K562 (cell line): ENCODE measurements at regions not wholly inside any gene's neighbourhood (a gene's known extent, or its start where the extent isn't known, plus 50 kb on each side); places are given as distances from the start of the nearest gene placed in this dataset.

ENCODE experiments used
- ATAC-seq: fragments of 200-7000 bp; cut with Tn5 transposase; 3 replicates; pipeline ENCODE4 v1.9.1; 2020; ENCODE audit warnings: moderate library complexity
- BruUV-seq: library from RNA; stranded (reverse); fragments of 400-500 nt; replicated peaks from 2 replicates; lab custom pipeline; 2021; lab: Mats Ljungman, UMichigan
- CTCF ChIA-PET: fragments of 300-600 bp; formaldehyde crosslinking; extraction: SDS; loops from one replicate; lab custom pipeline; 2021; ENCODE audit warnings: low intra/inter-chr PET ratio; lab: Yijun Ruan, JAX
- POLR2A ChIA-PET: fragments of 300-600, 350-650 bp; sonication (Branson Sonifier 250); formaldehyde crosslinking; extraction: SDS; loops from one replicate; lab custom pipeline; 2021; ENCODE audit warnings: antibody characterized with exemption, inconsistent platforms; lab: Yijun Ruan, JAX
- DNase-seq, 4 experiments: peaks; one replicate each; pipeline versions ENCODE4 v3.0.0 to v3.0.0-alpha.2; 2011 to 2018; ENCODE audit warnings: low spot score in 3 of 4, mixed read lengths in 3 of 4; ENCODE audit errors: extremely low read depth in 1 of 4
- FAIRE-seq: peaks from 2 replicates; lab custom pipeline; 2011; peaks lifted over from hg19 to GRCh38; lab: Jason Lieb, UNC
- H2AFZ ChIP-seq: 2 replicates; pipeline ENCODE4 v1.6.0; 2011; ENCODE audit warnings: low read depth, low read length, control low read depth, inconsistent platforms
- H3K27ac ChIP-seq: fragments of 200-600 bp; 3 replicates; pipeline ENCODE4 v1.8.0; 2011; ENCODE audit warnings: low read depth, mild to moderate bottlenecking, control low read depth, inconsistent platforms, low read length, moderate library complexity, mixed read lengths; ENCODE audit errors: extremely low read depth
- H3K27me3 ChIP-seq, 2 experiments: fragments of 300-600 bp in 1 of 2; 2 replicates in 1 of 2; 3 replicates in 1 of 2; pipeline versions ENCODE4 v1.6.0 to v1.8.0; 2011; ENCODE audit warnings: inconsistent platforms in 2 of 2, low read length in 2 of 2, mild to moderate bottlenecking in 1 of 2, mixed read lengths in 1 of 2, moderate library complexity in 1 of 2; ENCODE audit not compliant: control insufficient read depth in 2 of 2, insufficient read depth in 2 of 2
- H3K36me3 ChIP-seq: fragments of 300-600 bp; 3 replicates; pipeline ENCODE4 v1.8.0; 2011; ENCODE audit warnings: mild to moderate bottlenecking, low read length, inconsistent platforms; ENCODE audit not compliant: control insufficient read depth, insufficient read depth
- H3K4me1 ChIP-seq, 2 experiments: fragments of 200-600 bp in 1 of 2; replicated peaks in 1 of 2; 2 replicates in 1 of 2; 3 replicates in 1 of 2; pipeline versions ENCODE4 v1.5.1 to v1.8.0; 2011; ENCODE audit warnings: inconsistent platforms in 2 of 2, low read length in 2 of 2, mild to moderate bottlenecking in 1 of 2, mixed read lengths in 1 of 2, moderate library complexity in 1 of 2; ENCODE audit not compliant: control insufficient read depth in 2 of 2, insufficient read depth in 2 of 2
- H3K4me2 ChIP-seq: 2 replicates; pipeline ENCODE4 v1.6.1; 2011; ENCODE audit warnings: low read length, control low read depth, inconsistent platforms, mixed read lengths; ENCODE audit not compliant: insufficient read depth
- H3K4me3 ChIP-seq: fragments of 200-600 bp; sonication (generic), shearing (Covaris generic); 2 replicates; pipeline ENCODE4 v1.5.1; 2016; ENCODE audit warnings: control low read depth, inconsistent platforms
- H3K79me2 ChIP-seq: fragments of 200-600 bp; 3 replicates; pipeline ENCODE4 v1.8.0; 2011; ENCODE audit warnings: low read length, inconsistent platforms; ENCODE audit not compliant: control insufficient read depth, insufficient read depth
- H3K9ac ChIP-seq, 2 experiments: 2 replicates each; pipeline versions ENCODE4 v1.6.0 to v1.6.1; 2011; ENCODE audit warnings: low read depth in 2 of 2, low read length in 2 of 2, control low read depth in 1 of 2, inconsistent platforms in 1 of 2, mild to moderate bottlenecking in 1 of 2, mixed read lengths in 1 of 2; ENCODE audit not compliant: insufficient read depth in 1 of 2
- H3K9me1 ChIP-seq: one replicate; pipeline ENCODE4 v1.6.0; 2011; ENCODE audit warnings: inconsistent platforms, mild to moderate bottlenecking, low read length, moderate library complexity; ENCODE audit not compliant: control insufficient read depth, insufficient read depth
- H3K9me3 ChIP-seq: replicated peaks from 2 replicates; pipeline ENCODE4 v1.5.1; 2011; ENCODE audit warnings: low read depth, low read length, inconsistent platforms; ENCODE audit not compliant: control insufficient read depth, insufficient read depth
- H4K20me1 ChIP-seq: replicated peaks from 2 replicates; pipeline ENCODE4 v1.6.1; 2011; ENCODE audit warnings: low read length, inconsistent platforms, mixed read lengths; ENCODE audit not compliant: control insufficient read depth, insufficient read depth
- CSDE1 ChIP-seq, 2 experiments: fragments of 450-650 bp; IDR thresholded peaks; 2 replicates each; pipeline ENCODE4 v1.6.1; 2016; ENCODE audit warnings: mild to moderate bottlenecking in 1 of 2
- DPF2 ChIP-seq: fragments of 450-650 bp; IDR thresholded peaks from 2 replicates; pipeline ENCODE4 v1.6.1; 2016
- MCM3 ChIP-seq: fragments of 450-650 bp; IDR thresholded peaks from 2 replicates; pipeline ENCODE4 v1.6.1; 2016
- MED1 ChIP-seq: sonication (generic); formaldehyde crosslinking; IDR thresholded peaks from 2 replicates; pipeline ENCODE4 v1.8.1; 2023; ENCODE audit warnings: missing genetic modification reagents, borderline replicate concordance
- NCOA2 ChIP-seq, 2 experiments: fragments of 450-650 bp; IDR thresholded peaks; 2 replicates each; pipeline ENCODE4 v1.6.1; 2018; ENCODE audit warnings: mild to moderate bottlenecking in 2 of 2, moderate library complexity in 1 of 2; ENCODE audit not compliant: partially characterized antibody in 2 of 2
- PYGO2 ChIP-seq: fragments of 450-650 bp; IDR thresholded peaks from 2 replicates; pipeline ENCODE4 v1.6.1; 2016; ENCODE audit warnings: mild to moderate bottlenecking, missing genetic modification characterization, moderate library complexity, missing compliant biosample characterization
- RBM34 ChIP-seq: fragments of 200-400 bp; formaldehyde crosslinking; IDR thresholded peaks from 2 replicates; pipeline ENCODE4 v1.6.1; 2018; ENCODE audit warnings: low read length, borderline replicate concordance; ENCODE audit not compliant: insufficient read depth
- RHOXF2B ChIP-seq: fragments of 250-450 bp; sonication (Bioruptor Pico); conservative IDR thresholded peaks from 2 replicates; pipeline ENCODE4 v1.5.1; 2021
- TEAD1 ChIP-seq, 2 experiments: fragments of 450-650 bp in 1 of 2; sonication (generic) in 1 of 2; formaldehyde crosslinking; IDR thresholded peaks; 2 replicates each; pipeline versions ENCODE4 v1.4.0 to v1.8.0; 2020 to 2022; ENCODE audit warnings: mild to moderate bottlenecking in 2 of 2, missing genetic modification reagents in 1 of 2
- ZBTB1 ChIP-seq: sonication (generic); formaldehyde crosslinking; IDR thresholded peaks from 2 replicates; pipeline ENCODE4 v1.8.1; 2023; ENCODE audit warnings: missing genetic modification reagents, low read depth, mild to moderate bottlenecking, borderline replicate concordance
- ZNF76 ChIP-seq: fragments of 250-450 bp; sonication (Bioruptor Pico); IDR thresholded peaks from 2 replicates; pipeline ENCODE4 v1.4.0; 2020; ENCODE audit warnings: mild to moderate bottlenecking, moderate library complexity, borderline replicate concordance
- ZNF79 ChIP-seq: fragments of 250-450 bp; sonication (Bioruptor Pico); IDR thresholded peaks from 2 replicates; pipeline ENCODE4 v1.4.0; 2020; ENCODE audit warnings: low read depth, mild to moderate bottlenecking, moderate library complexity
- in situ Hi-C: fragments of 300-500 bp; cut with MboI; formaldehyde crosslinking; loops from 4 replicates; pipeline ENCODE4 v1.15.0; 2018; ENCODE audit warnings: inconsistent platforms, mixed read lengths
- intact Hi-C: fragments of 100-400 bp; cut with micrococcal nuclease; formaldehyde crosslinking; loops from 2 replicates; pipeline ENCODE4 v1.14.2; 2022
- TF ChIP-seq, protein P1 (sequence below): fragments of 450-650 bp; IDR thresholded peaks from one replicate; pipeline ENCODE4 v1.6.1; 2018; ENCODE audit warnings: mild to moderate bottlenecking, moderate library complexity; ENCODE audit not compliant: partially characterized antibody
- TF ChIP-seq, protein P2 (sequence below): fragments of 250-450 bp; sonication (Bioruptor Pico); IDR thresholded peaks from 2 replicates; pipeline ENCODE4 v1.8.0; 2021; ENCODE audit warnings: moderate library complexity, mild to moderate bottlenecking, inconsistent platforms
- TF ChIP-seq, protein P3 (sequence below): fragments of 450-650 bp; conservative IDR thresholded peaks from 2 replicates; pipeline ENCODE4 v1.6.1; 2016; ENCODE audit warnings: missing genetic modification characterization, low read depth, mild to moderate bottlenecking, control low read depth, missing compliant biosample characterization

GRCh38 chr2:19576411-19576810 lies 218.0 kb upstream of the OSR1 start (continued):
- TF ChIP-seq, protein P1, sequence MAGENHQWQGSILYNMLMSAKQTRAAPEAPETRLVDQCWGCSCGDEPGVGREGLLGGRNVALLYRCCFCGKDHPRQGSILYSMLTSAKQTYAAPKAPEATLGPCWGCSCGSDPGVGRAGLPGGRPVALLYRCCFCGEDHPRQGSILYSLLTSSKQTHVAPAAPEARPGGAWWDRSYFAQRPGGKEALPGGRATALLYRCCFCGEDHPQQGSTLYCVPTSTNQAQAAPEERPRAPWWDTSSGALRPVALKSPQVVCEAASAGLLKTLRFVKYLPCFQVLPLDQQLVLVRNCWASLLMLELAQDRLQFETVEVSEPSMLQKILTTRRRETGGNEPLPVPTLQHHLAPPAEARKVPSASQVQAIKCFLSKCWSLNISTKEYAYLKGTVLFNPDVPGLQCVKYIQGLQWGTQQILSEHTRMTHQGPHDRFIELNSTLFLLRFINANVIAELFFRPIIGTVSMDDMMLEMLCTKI, result no peak
- TF ChIP-seq CSDE1 (IDR thresholded peaks at IDR 0.05), result no peak

DNA sequence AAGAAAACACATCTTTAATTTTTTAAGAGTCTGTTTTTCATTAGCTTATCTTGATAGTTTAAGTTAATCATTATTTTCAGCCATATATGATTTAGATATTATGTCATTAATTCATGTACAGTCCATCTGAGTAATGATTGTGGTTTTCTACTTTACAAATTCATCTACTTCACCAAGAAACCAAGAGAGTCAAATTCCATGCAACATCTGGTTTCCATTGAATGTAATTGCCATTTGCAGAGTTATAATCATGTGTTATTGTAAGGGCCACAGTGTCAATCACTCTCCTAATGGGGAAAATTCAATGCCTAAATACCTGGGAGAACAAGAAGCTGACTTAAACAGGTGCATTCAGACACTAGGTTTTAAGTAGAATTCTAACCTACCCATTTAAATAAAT lies 217.2 kb upstream of the OSR1 start:
- POLR2A ChIA-PET, result no interaction called here
- Histone ChIP-seq H3K36me3 (no peaks in the 10 kb centered on the region), H3K4me2 (no peak overlapping the region), H3K27me3 (no peaks in the 10 kb centered on the region), H3K9me1 (no peaks in the 10 kb centered on the region), H4K20me1 (no peaks in the 10 kb centered on the region), H3K79me2 (no peaks in the 10 kb centered on the region), H3K27ac (no peak overlapping the region), H3K9ac (no peak overlapping the region), H3K4me1 (no peaks in the 10 kb centered on the region), H3K4me3 (no peak overlapping the region), H3K9me3 (no peaks in the 10 kb centered on the region), H2AFZ (no peak overlapping the region)
- CTCF ChIA-PET, result no interaction called here
- BruUV-seq, result no TSS peak
- in situ Hi-C loops, result no loop called here
- no peak for DNase-seq
- intact Hi-C loops, result no loop called here
- no peak for TF ChIP-seq TEAD1 (CRISPR knock-in tag; IDR thresholded peaks at IDR 0.05)
- TF ChIP-seq, protein P2, sequence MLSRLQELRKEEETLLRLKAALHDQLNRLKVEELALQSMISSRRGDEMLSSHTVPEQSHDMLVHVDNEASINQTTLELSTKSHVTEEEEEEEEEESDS, result no peak
- no peak for TF ChIP-seq RBM34
- no peak for TF ChIP-seq RHOXF2B (CRISPR knock-in tag)
- TF ChIP-seq, protein P3, sequence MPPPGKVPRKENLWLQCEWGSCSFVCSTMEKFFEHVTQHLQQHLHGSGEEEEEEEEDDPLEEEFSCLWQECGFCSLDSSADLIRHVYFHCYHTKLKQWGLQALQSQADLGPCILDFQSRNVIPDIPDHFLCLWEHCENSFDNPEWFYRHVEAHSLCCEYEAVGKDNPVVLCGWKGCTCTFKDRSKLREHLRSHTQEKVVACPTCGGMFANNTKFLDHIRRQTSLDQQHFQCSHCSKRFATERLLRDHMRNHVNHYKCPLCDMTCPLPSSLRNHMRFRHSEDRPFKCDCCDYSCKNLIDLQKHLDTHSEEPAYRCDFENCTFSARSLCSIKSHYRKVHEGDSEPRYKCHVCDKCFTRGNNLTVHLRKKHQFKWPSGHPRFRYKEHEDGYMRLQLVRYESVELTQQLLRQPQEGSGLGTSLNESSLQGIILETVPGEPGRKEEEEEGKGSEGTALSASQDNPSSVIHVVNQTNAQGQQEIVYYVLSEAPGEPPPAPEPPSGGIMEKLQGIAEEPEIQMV (tag), result no peak
- no peak for TF ChIP-seq MED1 (CRISPR knock-in tag)
- TF ChIP-seq ZNF79 (CRISPR knock-in tag), result no peak
- no peak for TF ChIP-seq DPF2
- TF ChIP-seq ZBTB1 (CRISPR knock-in tag), result no peak
- TF ChIP-seq MCM3, result no peak
- no peak for TF ChIP-seq NCOA2 (IDR thresholded peaks at IDR 0.05; ENCODE audit: partially characterized antibody in 2 of 2)
- no peak for TF ChIP-seq ZNF76 (CRISPR knock-in tag)
- TF ChIP-seq PYGO2 (tag), result no peak
- ATAC-seq, result no peak
- FAIRE-seq, result no peak
